GM19468 (cell line): ENCODE measurements at regions not wholly inside any gene's neighbourhood (a gene's known extent, or its start where the extent isn't known, plus 50 kb on each side); places are given as distances from the start of the nearest gene placed in this dataset.
"Not testable (repeated sequence)": the region's sequence is repeated elsewhere in the genome, so short reads cannot be mapped to it uniquely, and the experiment has no call there.

Source experiments
- ATAC-seq: cut with Tn5 transposase; IDR thresholded peaks from one replicate; pipeline ENCODE4 v1.9.1; 2021; ENCODE audit warnings: mild to moderate bottlenecking, moderate library complexity, moderate number of reproducible peaks; ENCODE audit not compliant: unreplicated experiment; ENCODE audit errors: extremely low read depth

DNA sequence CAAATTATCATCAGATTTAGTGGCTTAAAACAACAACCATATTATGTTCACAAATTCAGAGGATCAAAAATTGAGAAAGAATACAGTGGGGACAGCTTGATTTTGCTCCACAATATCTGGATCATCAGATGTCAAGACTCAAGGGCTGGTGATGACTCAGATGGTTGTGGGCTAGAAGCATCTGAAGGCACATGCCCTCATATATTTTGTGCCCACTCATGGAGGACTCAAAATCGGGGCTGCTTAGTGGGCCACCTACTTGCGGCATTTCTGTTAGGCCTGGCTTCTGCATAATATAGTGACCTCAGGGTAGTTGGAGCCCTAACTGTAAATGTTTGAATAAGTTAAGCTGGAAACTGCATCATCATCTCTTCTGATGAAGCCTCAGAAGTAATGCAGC lies 584.5 kb downstream of the SLC16A7 start:
- no peak for ATAC-seq

DNA sequence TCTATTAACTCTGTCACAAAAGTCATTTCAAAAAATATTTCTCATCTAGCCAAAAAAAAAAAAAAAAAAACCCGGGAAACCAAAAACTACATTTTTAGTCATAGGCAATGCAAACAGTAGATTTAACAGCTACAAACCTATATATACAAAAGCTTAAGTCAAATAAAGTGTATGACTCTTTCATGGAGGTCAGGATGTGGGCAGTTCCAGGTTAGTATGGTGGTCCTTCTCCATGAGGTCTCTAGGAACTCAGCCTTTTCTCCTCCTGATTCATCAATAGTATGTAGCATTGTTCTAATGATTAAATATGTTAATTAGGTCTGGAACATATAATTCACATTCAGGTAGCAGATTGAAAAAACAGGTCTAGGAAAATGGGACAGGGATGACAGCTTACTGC lies 586.5 kb downstream of the SLC16A7 start:
- no peak for ATAC-seq

DNA sequence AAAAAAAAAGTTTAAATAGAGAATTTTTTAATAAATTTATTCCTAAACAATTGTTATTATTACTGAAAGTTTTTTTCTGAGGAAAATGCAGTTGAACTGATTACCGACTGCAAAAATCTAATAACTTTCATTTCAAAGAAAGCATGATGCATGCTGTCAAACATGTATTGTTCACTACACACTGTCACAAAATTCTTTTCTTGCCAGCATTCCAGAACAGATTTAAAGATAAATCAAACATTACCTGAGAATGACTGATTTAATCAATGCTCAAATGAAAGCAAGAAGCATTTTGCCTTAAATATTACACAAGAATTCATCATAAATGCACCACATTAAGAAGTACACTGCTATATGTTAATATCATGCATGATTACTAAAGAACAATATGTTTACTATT lies 588.3 kb downstream of the SLC16A7 start:
- ATAC-seq = no peak

DNA sequence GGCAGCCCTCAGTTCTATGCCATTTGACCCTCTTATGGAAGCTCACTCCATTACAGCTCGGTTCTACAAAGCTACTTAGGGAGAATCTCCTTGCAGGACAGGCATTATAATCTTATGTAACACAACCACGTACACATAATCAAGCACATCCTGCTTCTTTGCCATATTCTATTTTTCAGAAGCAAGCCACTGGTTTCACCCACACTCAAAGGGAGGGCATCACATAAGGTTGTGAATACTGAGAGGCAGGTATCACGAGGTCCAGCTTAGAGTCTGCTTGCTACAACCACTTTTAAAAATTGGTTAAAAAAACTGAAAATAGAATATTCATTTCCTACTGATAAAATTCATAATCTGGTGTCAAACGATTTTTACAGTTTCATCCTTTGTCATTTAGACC lies 589.2 kb downstream of the SLC16A7 start:
- ATAC-seq = no peak

DNA sequence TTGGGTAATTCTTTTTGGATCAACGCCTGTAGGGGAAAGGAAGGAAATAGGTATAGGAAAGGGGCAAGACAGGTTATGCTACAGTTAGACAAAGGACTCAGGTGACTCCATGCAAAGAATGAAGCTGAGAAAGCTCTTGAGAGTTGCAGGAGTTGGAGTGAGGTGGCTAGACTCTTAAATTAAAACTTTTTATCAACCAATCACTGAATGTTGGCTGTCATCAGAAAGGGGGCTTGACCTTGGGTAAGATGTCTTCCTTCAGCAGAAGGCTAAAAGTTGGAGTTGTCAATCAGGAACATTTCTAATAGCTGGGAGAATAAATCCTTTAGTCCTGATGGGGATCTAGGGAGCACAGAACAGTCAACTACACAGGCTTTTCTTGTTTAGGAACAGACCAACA lies 595.4 kb downstream of the SLC16A7 start:
- ATAC-seq = no peak

DNA sequence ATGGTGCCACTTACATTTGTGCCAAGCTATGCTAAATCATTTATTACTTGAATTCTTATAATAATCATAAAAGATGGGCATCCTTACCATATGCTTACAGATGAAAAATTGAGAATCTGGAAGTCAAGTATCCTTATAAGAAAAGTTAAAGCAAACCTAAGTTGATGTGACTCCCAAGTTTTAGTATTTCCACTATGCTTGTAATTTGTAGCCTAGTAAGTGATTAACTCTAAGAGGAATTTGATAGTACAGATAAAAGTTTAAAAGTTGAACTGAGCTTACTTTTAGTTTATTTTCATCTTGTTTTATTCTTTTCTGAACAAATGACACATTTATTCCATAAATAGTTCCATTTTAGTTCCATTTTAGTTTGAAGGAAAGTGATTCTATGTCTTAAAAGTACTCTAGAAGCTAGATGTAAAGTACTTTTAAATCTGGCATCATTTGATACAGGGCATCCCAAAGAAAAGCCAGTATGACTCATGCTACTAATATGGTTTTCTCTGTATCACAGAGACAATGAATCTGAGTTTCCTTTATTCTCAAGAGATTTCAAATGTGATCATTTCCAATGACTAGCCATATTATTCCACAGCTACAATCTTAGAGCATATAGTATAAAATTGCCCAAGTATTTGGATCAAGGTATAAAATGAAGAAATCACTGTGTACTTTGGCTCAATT lies 596.0 kb downstream of the SLC16A7 start:
- no peak for ATAC-seq

DNA sequence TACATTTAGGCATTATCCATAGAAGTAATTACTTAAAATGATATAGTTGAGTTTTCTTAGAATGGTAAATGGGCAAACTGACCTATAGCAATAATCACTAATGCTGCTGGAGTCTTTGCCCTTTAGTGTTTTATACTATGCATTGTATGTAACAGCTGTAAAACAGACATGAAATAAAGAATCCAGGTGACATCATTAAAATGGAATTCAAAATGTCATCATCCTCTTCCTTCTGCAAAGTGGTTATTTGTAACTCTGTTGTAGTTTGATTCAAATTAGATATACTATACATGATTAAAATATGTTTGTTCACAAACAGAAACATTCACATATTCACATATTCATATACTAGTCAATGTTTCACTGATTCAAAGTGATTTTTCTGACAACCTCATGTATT lies 598.8 kb downstream of the SLC16A7 start:
- no peak for ATAC-seq

DNA sequence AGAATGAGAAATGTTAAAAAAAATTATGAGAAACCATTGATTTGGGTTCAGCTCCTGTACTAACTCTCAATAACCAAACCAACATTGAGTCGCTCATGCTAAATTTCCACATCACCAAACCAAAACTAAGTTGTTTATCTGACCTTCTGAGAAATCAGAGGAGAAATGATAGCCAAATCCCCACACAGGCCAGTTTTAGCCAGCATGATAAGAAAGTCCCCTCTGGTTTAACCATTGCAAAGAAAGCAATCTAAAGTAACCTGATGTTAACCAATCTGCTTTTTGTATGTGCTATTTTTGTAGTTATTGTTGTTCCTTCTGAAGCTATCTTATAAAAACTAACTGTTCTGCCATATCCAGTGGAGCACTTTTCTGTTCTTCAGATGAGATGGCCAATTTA lies 599.7 kb downstream of the SLC16A7 start:
- no peak for ATAC-seq

DNA sequence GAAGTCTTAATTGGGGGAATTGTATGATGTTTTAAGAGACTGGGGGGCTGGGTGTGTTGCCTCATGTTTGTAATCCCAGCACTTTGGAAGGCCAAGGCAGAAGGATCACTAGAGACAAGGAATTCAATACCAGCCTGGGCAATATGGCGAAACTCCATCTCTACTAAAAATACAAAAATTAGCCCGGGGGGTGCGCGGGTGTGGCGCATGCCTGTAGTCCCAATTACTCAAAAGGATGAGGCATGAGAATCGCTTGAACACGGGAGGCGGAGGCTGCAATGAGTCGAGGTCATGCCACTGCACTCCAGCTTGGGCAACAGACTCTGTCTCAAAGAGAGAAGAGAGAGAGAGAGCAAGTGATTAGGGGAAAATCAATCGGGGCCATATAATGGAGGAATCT lies 600.5 kb downstream of the SLC16A7 start:
- no peak for ATAC-seq

DNA sequence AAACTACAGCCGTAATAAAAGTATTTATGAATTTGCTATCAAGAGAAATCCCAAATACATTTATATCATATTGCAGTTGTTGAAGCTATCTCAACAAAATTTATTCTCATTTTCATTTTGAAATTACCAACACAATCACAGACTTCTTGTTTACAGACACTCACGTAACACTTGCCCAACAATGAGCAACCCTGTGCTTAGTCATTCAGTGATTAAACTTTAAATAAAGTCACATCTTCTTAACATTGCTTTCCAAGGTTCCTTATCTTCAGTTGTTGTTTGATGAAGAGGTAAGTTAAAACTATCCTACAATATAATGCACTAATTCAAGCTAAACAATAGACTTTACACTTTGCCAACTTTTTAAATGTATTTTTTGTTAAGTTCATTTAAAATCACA lies 601.8 kb downstream of the SLC16A7 start:
- no peak for ATAC-seq

DNA sequence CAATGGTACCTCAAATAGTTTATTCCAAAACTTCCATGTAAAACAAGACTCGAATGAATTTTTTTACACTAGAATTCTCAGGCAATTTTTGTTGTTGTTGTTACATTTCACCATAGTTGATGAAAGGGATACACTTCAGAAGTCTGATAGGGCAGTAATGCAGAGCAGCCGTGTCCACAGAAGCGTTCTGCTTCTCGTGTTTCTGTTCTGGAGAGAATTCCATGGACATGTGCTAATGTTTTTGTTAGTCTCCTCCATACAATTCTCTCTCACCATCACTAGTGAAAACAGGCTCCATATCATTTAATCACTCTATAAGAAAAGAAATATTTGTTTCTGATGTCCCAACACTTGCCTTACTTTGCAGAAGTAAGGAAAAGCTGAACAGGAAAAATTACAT lies 606.1 kb downstream of the SLC16A7 start:
- ATAC-seq = no peak

DNA sequence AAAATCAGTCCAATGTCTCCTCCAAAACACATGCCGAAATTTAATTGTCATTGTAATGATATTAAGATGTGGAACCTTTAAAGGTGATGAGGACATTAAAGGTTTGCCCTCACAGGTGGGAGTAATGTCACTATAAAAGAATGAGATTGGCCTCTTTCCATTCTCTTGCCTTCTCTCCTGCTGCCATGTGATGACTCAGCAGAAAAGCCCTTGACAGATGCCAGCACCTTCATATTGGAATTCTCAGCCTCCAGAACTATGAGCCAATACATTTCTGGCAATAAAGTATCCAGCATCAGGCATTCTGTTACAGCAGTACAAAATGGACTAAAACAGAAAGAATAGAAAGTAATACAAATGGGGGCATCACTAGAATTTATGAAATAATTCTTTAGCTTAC lies 609.7 kb downstream of the SLC16A7 start:
- ATAC-seq = no peak

DNA sequence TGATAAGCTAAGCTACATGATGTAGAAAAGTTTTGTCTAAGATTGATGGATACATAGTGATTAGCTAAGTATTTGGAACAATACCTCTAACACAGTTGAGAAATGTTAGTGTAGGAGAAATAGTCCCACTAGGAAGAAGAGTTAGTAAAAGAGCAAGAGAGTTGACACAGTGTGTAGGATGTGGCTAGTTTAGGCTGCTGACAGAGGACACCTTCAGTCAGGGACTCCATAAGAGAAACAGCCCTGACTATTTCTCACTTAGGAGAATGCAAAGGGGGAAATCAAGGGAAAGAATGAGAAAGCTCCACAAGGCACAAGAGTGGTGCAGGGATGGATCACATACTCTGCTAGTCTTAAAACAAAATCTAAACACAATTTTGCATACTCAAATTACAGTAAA lies 613.7 kb downstream of the SLC16A7 start:
- ATAC-seq = no peak

DNA sequence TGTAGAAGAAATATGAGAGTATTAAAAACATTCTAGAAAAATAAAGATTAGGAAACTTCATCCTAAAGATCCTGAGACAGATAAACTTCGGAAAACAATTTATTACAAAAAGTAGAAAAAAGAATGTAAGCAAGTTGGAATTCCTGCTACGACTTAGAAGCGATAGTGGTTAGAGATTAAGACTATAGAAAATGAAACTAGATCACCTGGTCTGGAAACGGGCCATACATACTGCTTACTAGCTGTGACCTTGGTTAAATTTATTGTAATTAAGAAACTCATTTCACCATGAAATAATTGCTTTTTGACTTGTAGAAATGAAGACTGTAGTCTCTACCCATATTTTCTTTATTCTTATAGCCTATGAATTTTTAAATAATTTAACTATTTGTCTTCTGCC lies 614.1 kb downstream of the SLC16A7 start:
- ATAC-seq = no peak

DNA sequence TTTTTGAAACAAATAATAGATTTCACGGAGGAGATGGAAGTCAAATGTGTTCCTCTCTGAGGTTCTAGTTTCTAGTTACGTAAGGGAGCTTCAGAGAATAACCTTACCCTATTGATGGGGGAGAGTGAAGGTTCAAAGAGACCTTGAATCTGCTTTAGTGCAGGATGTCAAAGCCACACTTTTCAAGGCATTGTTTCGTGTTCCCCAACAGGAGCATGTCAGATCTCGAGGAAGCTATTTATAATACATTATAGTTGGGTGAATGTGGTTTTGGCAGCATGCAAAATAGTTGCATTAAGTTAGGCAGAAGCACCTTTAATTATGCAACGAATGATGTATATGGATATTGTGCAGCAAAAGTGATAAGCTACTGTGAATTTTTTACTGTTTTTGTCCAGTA lies 614.9 kb downstream of the SLC16A7 start:
- ATAC-seq = no peak

DNA sequence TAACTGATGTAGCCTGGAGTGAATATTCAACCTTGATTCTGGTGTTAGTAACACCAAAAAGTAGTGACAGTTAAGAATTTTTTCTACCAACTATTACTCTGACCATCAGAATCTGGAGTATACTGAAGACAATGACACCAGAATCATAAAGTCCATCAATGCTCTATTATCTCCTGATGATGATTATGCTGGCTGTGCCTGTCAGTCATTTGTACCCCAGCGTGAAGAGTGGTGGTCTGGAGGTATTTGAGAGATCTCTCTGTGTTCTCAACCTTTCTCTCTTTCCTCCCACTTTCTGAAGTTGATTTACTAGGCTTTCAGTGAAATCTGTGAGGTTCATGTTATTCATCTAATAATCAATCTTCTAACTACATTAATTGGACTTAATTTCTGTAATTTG lies 615.4 kb downstream of the SLC16A7 start:
- ATAC-seq = no peak

DNA sequence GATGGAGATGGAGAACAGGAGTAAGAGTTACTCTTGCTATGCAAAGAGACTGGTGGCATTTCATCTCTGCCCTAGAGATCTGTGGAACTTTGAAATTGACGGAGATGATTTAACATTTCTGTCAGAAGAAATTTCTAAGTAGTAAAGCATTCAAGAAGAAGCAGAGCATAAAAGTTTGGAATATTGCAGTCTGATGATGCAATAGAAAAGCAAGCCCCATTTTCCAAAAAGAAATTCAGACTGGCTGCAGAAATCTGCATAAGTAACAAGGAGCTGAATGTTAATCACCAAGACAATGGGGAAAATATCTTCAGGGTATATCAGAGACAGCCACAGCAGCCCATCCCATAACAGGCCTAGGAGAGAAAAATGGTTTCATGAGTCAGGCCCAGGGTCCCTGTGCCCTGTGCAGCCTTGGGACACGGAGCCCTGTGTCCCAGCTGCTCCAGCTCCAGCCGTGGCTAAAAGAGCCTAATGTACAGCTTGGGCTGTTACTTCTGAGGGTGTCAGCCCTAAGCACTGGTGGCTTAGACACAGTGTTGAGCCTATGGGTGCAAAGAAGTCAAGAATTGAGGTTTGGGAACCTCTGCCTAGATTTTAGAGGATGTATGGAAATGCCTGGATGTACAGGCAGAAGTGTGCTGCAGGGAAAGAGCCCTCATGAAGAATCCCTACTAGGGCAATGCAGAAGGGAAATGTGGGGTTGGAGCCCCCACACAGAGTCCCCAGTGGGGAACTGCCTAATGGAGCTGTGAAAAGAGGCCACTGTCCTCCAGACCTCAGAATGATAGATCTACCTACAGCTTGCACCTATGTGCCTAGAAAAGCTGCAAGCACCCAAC lies 616.6 kb downstream of the SLC16A7 start:
- ATAC-seq = no peak

DNA sequence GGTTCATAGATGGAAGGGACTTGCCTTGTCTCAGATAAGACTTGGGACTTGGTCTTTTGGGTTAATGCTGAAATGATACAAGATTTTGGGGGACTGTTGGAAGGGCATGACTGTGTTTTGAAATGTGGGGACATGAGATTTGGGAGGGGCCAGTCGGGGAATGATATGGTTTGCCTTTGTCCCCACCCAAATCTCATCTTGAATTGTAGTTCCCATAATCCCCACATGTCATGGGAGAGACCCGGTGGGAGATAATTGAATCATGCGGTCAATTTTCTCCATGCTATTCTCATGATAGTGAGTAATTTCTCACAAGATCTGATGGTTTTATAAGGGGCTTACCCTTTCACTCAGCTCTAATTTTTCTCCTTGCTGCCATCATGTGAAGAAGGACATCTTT lies 617.4 kb downstream of the SLC16A7 start:
- not testable (repeated sequence) for ATAC-seq

DNA sequence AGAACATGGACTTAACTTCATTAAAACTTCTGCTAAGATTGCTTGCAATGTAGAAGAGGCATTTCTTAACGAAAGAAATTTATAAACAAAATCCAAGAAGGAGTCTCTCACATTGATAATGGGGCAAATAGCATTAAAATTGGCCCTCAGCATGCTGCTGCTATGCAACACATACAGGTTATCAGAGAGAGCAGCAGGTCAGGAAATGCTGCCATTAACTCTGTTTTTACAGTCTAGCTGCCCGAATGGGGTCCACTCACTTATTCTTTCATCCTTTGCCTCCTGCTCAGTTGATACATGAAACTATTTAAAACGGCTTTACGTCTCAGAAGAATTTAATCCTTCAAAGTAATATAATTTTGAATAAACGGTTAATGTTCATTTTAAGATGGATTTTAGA lies 620.4 kb downstream of the SLC16A7 start:
- no peak for ATAC-seq

DNA sequence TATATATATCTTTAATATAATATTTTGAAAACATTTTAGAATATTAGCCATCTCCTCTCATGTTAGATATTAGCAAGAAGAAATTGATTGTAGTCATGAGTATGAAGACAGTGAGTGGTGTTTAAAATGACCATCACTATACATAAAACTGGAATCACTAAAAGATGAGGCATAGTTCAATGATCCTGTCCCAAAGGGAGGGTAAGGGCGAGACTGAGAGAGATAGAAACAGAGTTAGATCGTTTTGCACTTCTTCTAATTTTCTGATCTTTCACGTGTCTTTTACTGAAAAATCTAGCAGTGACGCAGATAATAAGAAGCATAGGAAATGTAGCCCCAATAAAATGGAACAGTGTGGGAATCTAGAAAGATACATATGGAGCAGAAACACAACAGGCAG lies 627.4 kb downstream of the SLC16A7 start:
- no peak for ATAC-seq

DNA sequence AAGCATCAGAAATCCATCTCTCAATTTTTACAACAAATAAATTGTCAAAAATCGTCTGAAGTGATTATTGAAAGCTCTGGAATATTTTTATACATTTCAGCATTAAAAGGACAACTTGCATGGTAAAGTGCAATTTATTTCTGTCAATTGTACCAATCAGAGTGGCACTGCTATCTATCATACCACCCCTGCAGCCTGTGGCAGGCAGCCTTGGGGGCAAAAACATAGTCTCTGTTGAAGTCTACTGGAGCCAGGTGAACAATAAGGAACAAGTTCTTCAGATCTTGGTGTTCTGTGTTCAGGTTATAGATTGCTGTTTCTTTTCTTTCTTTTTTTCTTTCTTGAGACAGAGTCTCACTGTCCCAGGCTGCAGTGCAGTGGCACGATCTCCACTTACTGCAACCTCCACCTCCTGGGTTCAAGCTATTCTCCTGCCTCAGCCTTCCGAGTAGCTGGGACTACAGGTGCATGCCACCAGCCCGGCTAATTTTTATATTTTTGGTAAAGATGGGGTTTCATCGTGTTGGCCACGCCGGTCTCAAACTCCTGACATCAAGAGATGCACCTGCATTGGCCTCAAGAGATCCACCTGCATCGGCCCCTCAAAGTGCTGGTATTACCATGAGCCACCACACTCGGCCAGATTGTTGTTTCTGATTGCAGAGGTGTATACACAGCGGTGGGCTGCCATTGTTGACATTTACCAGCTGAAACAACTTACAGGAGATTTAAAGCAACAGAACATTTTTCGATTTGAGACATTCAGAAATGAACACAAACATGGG lies 629.6 kb downstream of the SLC16A7 start:
- no peak for ATAC-seq
